GM21619 (cell line): ENCODE measurements at regions not wholly inside any gene's neighbourhood (a gene's known extent, or its start where the extent isn't known, plus 50 kb on each side); places are given as distances from the start of the nearest gene placed in this dataset.
"Not testable (repeated sequence)": the region's sequence is repeated elsewhere in the genome, so short reads cannot be mapped to it uniquely, and the experiment has no call there.

Experiments used
- ATAC-seq: cut with Tn5 transposase; IDR thresholded peaks from one replicate; pipeline ENCODE4 v1.9.1; 2021; ENCODE audit not compliant: unreplicated experiment

DNA sequence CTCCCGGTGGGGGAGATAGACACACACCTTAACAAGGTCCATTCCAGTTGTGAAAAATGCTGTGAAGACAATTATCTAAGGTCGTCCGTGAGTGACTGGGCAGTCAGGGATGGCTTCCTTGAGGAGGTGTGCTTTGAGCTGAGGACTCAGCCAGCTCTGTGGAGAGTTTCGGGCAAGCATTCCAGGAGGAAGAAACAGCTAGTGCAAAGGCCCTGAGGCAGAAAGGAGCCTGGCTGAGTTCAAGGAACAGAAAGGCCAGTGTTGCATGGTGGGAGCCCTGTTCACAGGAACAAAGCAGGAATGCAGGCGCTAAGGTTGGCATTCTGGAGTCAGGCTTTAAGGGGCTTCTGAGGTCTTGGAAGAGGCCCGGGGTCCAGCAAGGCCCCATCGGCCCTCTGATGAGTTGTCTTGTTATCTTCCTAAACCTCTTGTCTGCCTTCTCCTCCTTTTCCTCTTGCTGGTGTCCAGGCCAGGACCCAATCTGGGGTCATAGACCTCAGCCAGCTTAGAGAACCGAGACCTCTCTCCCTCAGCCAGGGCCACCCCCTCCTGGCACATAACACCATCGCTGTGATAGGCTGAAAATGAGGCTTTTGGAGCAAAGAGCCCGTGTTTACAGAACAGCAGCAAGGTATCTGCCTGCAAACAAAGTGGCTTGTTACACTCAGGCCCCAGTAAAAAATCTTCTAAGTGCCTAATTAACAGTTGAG, 270.2 kb upstream of the MVB12B start:
- ATAC-seq: no peak

DNA sequence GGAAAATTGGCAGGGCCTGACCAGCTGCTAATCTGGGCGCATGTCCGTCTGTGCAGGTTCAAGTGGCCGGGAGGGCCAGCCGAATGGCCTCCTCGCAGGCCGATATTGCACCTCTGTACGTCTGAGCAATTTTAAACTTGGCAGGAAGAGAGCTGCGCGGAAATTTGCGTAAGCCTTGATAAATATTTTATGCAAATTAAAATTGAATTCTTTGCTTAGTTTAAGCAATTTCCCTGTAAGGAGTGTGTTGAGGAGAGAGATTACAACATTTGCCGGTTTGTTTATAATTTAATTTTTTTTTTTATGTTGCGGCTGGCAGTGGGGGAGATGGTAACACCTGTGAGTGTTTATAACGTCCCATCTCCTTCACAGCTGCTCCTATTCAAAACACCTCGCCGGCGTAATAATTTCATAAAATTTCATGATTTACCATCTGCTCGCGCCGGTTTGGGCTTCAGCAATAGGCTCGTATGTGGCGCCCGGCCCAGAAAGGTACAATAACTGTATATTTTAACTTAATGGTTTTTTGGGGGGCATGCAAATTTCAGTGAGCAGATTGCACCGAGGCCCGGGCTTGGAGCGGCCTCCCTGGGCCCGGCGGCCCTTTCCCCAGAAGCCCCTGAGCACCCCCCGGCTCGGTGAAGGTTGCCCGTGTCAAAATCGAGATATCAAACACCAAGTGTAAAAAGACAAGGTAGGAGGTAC, 269.4 kb upstream of the MVB12B start:
- ATAC-seq: no peak

DNA sequence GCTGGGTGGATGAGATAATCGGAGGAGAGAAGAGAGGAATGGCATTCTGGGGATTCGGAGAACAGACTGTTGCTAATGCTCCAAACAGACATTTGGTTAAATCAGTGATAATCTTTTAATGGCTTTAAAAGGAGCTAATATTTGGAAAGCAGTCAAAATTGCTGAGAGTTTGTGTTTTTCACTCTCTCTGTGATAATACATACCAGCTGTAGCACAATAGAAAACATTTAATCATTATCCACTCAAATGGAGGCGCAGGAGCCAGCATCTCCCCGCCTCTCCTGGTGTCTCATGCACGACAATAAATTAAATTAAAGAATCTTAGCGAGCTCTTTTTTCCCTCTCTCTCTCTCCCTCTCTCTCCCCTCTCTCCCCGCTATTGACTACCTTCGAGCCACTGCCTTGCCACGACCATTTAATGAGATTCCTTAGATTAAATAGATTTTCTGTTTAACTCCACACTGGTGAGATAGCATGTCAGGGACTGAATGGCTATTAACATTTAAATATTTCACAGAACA, 268.6 kb upstream of the MVB12B start:
- no peak for ATAC-seq

DNA sequence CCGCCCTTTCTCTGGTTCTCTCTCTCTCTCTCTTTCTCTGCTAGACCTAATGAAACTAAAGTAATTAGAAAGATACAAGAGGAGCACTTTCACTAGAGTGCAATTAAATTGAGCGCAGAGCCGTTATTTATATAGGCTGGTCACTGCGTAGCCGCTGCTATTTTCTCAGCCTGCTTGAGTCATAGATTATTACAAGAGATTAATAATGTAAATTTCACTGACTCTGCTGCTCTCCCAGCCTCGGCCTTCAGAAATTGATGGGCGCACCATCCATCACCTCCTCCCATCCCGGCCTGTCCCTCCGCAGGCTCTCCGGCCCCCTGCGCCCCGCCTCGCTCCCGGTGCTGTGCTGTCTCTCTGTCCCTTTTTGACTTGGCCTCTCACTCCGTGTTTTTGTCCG, 268.0 kb upstream of the MVB12B start:
- ATAC-seq: no peak

DNA sequence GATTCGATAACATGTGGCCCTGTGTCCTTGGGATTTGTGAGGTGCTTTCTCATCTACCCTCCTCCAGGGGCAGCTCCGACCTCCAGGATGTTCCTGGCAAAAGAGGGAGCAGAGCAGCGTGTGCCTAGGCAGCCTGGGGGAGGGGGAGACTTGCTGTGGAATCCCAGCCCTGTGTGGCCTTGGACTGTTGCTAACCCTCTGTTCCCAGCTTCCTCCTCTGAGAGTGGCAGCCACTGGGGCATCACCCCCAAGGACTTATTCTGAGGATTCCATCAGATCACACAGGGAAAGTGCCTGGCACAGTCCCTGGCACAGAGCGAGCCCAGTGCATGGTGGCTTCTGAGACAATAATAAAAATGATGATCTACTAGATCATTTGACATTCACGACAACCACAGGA, 265.1 kb upstream of the MVB12B start:
- no peak for ATAC-seq

DNA sequence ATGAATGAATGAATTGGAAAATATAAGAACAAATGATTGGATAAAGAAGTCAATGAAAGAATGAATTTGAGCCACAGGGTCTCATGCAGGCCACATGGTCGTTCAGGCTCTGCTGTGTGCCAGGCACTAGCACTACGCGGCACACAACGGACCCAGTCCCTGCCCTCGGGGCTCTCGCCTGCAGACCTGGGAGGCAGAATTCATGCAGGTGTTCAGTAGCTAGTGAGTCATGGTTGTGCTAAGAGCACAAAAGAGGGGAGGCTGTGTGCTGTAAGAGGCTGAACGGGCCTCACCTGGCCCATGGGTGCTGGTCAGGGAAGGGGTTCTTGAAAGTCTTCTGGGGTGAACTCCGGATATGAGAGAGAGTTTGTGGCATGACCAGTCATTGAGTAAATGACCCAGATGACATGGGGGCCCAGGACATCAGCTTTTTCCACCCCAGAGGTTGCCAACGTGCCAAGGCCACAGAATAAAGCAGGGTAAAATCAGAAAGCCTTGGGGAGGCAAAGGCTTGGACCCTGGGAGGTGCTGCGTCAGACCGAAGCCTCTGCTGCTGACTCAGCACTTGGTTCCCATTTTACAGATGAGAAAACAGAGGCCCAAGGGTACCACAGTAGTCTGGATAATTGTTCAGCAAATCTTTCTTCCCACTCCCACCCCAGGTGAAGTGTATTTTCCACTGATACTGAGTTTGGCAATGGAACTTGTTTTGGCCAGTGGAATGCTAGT, 264.3 kb upstream of the MVB12B start:
- no peak for ATAC-seq

DNA sequence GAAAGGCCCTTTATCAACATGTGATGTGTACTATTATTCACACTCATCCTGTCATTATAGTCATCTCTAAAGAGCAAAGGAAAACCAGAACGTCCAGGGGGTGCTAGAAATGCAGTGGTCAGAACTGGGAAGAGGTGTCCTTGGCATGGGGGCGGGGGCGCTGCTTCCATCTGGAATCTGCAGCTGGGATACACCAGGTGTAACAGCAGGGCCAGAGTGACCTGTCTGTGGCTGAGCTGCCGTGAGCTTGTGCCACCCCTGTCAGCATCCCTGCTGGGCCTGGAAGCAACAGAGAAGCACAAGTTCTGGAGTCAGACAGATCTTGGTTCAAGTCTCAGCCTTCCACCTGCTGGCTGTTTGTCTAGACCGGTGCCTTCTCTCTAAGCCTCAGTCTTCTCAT, 263.3 kb upstream of the MVB12B start:
- no peak for ATAC-seq

DNA sequence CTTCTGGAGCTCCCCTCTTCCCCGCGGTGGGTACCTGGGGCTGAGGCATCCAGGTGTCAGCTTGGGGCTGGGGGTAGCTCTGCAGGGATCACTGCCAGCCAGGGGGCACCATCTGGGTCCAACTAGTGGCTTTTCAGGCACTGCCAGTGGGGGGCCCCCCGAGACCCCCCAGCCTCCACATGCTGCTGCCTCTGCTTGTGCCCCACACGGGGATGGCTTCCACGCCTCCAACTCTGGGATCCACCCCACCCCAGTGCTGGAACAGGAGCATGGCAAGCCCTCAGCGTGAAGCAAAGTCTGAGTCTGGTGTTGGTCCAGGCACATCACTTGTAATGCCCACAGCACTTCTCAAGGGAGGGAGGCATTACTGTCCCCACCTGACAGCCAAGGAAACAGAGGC, 260.5 kb upstream of the MVB12B start:
- ATAC-seq: no peak

DNA sequence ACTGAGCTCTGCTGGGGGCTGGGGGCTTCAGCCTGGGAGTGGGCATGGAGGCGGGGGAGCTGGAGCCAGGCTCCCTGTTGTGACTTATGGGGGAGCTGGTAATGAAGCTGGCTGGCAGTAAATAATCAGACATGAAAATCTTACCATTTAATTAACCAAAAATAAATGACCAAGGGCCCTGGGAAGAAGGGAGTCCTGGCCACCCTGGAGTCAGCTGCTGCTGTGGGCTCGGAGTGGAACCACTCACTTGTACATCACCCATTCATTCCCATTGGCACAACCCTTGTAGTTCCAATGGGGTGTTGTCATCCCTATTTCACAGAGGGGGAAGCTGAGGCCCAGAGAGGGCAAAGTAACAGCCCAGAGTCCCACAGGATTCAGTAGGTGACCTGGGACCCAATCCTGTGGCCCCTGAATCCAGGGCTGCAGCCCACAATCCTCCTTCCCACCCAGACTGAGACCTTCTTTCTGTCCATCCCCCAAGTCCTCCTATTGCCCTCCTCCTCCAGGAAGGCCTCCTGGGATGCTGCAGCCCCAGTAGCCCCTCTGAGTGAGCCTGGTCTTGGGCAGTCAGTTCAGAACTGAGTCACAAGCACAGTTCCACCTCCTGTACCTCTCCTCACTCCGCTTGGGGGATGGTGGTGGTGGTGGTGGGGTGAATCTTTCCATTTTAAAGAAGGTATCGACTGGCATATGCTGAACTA, 259.4 kb upstream of the MVB12B start:
- no peak for ATAC-seq

DNA sequence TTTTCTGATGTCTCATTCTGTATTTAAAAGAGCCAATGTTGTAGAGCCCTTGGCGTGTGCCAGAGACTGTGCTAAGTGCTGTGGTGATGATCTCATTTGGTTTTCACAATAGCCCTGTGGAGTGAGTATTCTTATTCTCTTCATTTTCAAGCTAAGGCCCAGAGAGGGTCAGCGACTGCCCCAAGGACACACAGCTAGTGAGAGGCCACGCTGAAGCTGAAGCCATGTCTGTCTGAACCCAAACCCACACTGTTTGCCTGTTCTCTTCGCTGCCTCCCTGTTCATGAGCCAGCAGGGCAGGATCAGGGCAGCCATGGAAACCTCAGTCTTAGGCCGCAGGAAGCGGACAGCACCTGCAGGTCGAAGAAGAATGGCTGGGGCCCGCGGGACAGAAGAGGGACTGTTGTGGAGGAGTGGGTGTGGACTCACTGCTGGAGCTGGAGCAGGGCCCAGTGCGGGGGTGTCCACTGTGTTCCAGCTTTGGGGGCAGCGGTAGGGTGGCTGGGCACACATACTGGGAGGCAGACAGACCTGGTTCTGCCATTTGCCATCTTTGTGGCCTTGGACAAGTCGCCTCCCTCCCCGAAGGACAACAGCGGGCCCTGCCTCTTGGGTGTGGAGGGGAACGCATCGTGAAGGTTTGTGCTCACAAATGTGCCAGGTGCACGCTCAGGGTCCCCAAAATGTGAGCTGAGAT, 257.9 kb upstream of the MVB12B start:
- ATAC-seq: no peak

DNA sequence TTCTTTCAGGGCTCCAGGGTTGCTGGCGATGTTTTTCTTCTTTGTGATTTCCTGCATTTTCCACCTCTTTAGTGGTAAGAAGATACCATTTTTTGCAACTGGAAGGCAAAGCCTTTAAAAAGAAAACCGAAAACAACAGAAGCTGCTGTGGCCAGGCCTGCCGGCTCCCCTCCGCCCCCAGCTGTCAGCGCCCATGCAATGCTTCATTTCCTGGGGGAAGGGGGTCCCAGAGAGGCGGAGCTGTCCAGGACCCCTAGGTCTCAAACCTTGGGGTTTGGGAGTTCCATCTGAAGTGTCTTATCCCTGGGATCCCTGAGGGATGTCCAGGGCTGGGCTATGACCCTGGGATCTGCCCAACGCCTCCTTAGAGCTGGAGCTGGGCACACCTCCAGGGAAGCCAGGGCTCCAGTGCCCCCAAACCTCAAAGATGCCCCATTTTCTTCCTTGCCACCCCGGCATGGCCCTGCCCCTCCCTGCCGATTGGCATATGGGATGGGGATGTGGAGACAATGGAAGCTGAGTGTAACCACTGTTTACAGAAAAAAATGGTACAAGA, 257.2 kb upstream of the MVB12B start:
- no peak for ATAC-seq

DNA sequence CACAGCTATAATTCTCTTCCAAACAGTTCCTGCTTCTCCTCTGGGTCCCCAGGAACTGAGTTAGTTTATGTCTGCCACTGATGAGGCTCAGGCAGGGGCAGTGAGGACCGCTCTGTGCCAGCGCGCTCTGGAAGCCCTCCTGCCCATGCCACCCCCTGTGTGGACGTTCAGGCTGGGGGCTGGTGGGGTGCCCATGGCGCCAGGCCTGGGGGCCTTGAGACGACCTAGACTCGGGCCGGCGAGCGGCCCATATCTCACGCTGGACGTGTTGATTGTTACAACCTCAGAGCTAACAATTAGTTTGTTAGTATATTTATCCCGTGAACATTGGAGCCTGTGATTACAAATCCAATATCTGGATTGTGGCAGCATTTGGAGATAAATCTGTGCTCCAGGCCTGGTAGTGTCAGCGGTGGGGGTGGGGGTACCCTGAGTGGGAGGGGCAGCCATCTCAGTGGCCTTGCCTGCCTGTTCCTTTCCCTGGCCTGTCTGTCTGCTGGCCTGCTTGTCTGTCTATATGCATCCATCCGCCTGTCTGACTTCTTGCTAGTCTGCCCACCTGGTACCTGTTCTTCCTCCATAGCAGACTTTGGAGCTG, 256.5 kb upstream of the MVB12B start:
- no peak for ATAC-seq

DNA sequence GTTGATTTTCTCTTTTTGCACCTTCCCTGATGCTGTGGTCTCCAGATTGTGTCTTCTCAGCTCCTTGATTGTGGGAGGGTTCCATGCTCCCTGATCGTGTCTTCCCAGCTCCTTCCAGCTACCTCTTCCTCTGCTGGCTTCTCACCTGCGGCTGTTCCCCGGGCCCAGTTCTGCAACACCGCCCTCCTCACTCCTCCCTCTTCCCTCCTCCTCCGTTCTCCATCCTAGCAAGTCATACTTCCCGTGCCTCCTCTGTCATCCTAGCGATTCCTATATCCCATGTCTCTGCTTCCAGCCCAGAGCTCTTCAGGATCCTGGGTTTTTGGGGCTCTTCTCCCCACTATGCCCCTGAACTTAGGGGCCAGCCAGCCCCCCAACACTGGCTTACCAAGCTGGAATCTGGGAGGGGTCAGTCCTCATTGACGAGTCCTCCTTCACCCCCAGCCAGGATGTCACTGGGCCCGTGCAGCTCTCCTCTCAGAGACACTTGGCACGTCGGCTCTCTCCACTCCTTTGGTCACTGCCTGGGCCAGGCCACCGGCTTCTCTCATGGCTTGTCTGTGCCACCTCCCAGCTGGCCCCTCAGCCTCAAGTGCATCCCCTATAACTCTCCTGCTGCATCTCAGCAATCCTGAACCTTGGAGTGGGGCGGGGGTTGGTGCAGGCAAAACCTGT, 255.4 kb upstream of the MVB12B start:
- ATAC-seq: no peak

DNA sequence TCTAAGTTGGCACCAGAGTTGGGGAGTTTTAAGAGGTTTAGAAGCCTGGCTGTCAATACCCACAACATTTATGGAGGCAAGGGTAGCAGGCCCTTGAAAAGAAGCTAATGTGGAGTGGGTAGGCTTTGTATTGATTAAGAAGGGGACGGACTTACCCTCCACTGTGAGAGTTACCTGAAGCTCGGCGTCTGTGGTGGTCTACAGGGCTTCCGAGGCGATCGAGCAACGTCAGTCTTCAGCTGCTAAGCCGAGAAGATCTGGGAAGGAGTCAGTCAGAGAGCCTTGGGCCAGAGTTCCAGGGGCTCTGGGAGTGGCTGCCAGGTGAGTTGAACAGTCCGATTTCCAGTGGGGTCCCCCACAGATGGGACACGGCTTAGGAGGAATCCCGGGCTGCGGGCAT, 249.0 kb upstream of the MVB12B start:
- ATAC-seq: not testable (repeated sequence)

DNA sequence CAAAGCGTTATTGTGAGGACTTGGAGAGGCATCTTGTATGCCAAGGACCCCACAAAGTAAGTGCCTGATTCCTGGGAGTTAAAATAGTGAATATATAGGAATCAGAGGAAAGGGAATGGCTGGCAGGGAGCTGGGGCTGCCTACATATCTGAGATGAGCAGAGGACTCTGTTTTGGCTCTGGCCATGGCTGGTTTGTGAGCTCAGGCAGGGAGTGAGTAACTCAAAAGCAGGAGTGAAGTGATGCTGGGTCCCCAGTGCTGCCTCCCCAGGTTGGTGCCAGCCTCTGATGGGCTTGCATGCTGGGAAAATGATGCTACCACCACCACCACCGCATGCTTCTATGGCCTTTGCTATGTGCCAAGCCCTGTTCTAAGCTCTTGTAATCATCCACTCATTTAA, 246.0 kb upstream of the MVB12B start:
- no peak for ATAC-seq

DNA sequence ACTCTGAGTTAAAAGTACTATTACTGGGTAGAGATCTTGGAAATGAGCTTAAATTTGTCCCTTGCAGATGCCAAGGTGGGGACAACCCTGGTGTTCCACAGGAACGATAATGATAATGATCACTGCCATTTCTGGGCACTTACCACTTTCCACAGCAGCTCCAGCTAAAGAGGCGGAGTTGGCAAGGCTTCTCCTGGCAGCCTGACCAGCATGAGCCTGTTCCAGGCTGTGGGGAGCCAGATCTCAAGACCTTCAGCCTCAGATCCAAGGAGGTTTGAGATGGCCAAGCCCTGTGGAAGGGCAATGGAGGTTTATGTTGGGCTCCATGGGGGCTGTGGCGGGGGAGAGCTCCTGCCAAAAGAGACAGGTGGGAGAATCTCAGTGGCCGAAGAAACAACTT, 244.9 kb upstream of the MVB12B start:
- no peak for ATAC-seq

DNA sequence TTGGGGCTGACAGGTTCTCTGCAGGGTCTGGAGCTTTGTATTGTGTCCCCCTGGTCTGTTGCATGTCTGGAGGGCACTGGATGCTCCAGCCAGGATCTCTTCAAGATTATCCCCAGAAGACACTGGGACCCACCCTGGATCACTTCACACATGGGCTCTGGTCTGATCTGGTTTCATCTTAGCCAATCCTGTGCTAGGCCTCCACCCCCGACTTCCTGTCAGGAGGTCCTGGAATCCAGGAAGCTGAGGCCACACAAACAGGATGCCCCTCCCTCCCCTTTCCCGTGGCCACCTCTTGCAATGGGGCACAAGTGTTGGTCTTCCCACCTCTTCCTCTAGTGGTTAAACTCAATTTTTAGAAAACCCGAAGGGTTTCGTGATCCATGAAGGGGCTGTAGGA, 242.6 kb upstream of the MVB12B start:
- no peak for ATAC-seq

DNA sequence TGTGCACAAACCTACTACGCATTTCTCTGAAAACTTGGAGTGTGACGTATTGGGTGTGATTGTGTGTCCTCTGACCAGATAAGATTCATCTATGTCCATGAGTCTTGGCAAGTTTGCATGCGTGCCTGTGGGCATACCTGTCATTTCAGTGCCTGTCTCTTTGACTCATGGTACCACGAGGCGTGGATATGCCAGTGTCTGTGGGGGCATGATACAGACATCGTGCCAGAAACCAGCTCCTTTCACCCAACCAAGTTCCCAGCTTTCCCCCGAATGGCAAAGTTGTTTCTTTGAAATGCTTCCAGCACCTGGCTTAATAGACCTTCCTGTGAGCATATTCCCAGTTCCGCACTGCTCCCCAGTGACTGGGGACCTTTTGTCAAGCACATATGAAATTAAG, 241.9 kb upstream of the MVB12B start:
- ATAC-seq: no peak

DNA sequence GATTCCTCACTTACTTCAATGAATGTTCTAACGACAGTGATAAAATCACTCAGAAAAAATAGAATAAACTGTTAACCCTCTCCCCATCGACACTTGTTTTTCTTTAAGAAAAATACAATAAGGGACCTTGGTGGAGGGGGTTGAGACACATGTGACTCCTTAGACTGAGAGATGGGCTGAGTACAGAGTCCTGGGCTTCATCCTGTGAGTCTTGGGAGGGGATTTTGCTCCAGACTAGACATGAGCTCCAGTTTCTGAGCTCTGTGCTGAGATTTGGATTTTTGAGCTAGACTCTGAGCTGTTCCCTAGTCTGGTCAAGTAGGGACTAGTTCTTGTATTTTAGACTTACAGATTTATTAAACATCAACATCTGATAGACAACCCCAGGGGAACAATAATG, 241.5 kb upstream of the MVB12B start:
- ATAC-seq: no peak

DNA sequence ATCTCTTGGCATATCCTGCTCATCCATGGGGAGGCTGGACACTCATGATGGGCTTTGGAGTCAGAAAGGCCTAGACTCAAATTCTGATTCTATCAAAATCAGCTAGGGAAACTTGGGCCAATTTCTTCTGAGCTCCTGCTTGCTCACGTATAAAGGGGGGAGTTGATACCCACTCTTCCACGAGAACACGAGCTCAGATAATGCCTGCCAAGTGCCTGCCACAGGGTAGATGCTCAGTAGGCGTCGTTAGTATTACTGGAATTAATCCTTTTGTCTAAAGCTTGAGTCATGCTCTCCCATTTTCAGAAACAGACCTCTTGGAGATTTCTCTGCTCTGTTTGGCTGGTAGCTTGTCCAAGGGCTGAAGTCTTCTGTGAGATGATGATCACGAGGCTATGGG, 238.3 kb upstream of the MVB12B start:
- ATAC-seq: no peak
